ENCODE measurements at regions not wholly inside any gene's neighbourhood (a gene's known extent, or its start where the extent isn't known, plus 50 kb on each side); places are given as distances from the start of the nearest gene placed in this dataset.

GRCh38 chr2:198326431-198326830, 522.0 kb downstream of the PLCL1 start:
- TF ChIP-seq POLR2A (IDR thresholded peaks at IDR 0.05; ENCODE audit: low read depth, low read length), result no peak
- no peak for TF ChIP-seq TAF1 (IDR thresholded peaks at IDR 0.05; ENCODE audit: low read depth, low read length)
- no peak for TF ChIP-seq POLR2AphosphoS5 (IDR thresholded peaks at IDR 0.05; ENCODE audit: low read depth, low read length)
- no peak for TF ChIP-seq PAX5 (IDR thresholded peaks at IDR 0.05; ENCODE audit: insufficient read depth, low read length, severe bottlenecking)
- no peak for TF ChIP-seq SPI1 (IDR thresholded peaks at IDR 0.05; ENCODE audit: low read depth, low read length)

Measured in GM12891 (cell line).